ENCODE measurements at regions not wholly inside any gene's neighbourhood (a gene's known extent, or its start where the extent isn't known, plus 50 kb on each side); places are given as distances from the start of the nearest gene placed in this dataset.

DNA sequence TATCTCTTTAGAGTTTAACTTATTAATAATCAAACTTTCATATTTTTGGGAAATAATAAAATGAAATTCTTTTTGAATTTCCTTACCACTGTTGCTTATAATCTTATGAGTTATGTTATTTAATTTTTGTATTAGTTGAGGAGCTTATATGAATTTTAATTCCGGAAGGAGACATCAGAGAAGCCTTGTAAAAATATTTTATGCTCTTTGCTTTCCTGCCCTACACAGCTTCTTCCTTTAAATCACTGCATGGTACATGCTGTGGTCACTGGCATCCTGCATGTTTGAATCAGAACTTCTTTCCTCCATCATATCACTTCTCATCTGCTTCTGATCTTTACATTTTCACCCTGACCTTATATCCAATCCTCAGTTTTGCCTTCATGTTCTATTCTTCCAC, 266.7 kb upstream of the ZSWIM2 start:
- TF ChIP-seq CTCF (IDR thresholded peaks at IDR 0.05; ENCODE audit: low read length, missing control alignments) = no peak
- DNase-seq (ENCODE audit: low read depth) = no peak
- H3K4me3 ChIP-seq (replicated peaks; ENCODE audit: low read depth, low read length) = no peak overlapping the region

DNA sequence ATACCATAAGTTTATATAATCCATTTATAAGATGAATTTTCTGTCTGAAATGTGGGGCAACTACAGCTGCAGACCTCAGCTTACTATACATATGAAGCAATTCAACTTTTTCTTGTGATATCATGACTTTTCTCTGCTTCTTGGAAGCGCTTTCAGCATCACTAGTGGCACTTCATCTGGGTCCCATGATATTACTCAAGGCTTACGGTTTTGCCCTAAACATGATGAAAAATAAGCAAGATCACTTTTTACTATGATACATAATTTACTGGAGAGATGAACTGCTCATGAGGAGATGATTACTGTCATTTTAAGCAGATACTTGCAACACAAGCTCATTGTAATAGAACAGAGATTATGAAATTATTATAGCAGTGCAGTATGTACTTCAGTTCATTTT, 258.0 kb upstream of the ZSWIM2 start:
- DNase-seq (ENCODE audit: low read depth) = no peak
- H3K4me3 ChIP-seq (replicated peaks; ENCODE audit: low read depth, low read length) = no peak overlapping the region
- no peak for TF ChIP-seq CTCF (IDR thresholded peaks at IDR 0.05; ENCODE audit: low read length, missing control alignments)

- DNase-seq (ENCODE audit: low read depth) = no peak
- TF ChIP-seq CTCF (IDR thresholded peaks at IDR 0.05; ENCODE audit: low read length, missing control alignments) = no peak
- no peak overlapping the region for H3K4me3 ChIP-seq (replicated peaks; ENCODE audit: low read depth, low read length)
These were observed 256.2 kb upstream of the ZSWIM2 start for GRCh38 chr2:187105218-187105617.

- TF ChIP-seq CTCF (IDR thresholded peaks at IDR 0.05; ENCODE audit: low read length, missing control alignments) = no peak
- no peak overlapping the region for H3K4me3 ChIP-seq (replicated peaks; ENCODE audit: low read depth, low read length)
- DNase-seq (ENCODE audit: low read depth) = peak; percentile 71
These were observed 253.4 kb upstream of the ZSWIM2 start for GRCh38 chr2:187102381-187102780.

DNA sequence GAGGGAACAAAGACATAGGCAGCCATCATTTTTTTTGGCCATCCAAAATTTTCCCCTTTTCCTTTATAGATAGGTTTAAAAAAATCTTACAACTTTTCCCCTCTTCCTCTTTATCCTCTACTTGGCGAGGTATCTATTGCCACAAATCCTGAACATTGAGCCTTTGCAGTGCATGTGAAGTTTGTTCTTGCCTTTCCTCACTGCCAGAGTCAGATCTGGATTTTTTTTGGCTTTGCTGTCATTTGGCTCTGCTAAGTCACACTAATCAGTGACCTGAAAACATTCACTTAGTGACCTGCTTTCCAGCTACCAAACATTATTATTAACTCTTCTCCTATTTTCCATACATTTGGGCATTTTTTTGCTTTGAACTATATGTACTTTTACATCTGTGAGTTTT, 249.2 kb upstream of the ZSWIM2 start:
- no peak for TF ChIP-seq CTCF (IDR thresholded peaks at IDR 0.05; ENCODE audit: low read length, missing control alignments)
- DNase-seq (ENCODE audit: low read depth) = no peak

GRCh38 chr2:187093771-187094412, 244.9 kb upstream of the ZSWIM2 start:
- TF ChIP-seq CTCF (IDR thresholded peaks at IDR 0.05; ENCODE audit: low read length, missing control alignments) = no peak

More for the DNA sequence above, 249.2 kb upstream of the ZSWIM2 start:
- no peak overlapping the region for H3K4me3 ChIP-seq (replicated peaks; ENCODE audit: low read depth, low read length)

DNA sequence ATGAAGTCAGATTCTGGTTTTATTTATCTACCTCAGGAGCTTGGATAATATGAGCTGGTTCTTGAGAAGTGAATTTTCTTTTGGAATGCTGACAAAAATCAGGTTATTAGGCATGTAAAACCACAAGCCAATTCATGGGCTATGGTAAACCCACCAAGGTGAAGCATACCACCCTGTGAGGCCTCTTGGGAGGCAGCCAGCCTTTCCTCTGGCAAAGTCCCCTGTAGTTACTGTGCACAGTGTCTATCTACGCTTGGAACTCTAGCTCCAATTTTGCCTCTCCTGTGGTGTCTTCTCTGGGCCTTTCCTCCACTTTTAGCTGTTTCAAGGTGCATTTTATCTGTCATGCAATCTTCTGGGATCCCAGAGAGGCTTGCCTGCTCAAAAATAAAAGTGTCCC, 242.7 kb upstream of the ZSWIM2 start:
- DNase-seq (ENCODE audit: low read depth) = no peak

More at GRCh38 chr2:187093771-187094412, 244.9 kb upstream of the ZSWIM2 start:
- DNase-seq (ENCODE audit: low read depth) = no peak
- H3K4me3 ChIP-seq (replicated peaks; ENCODE audit: low read depth, low read length) = no peak overlapping the region

More for the DNA sequence above, 242.7 kb upstream of the ZSWIM2 start:
- no peak overlapping the region for H3K4me3 ChIP-seq (replicated peaks; ENCODE audit: low read depth, low read length)
- no peak for TF ChIP-seq CTCF (IDR thresholded peaks at IDR 0.05; ENCODE audit: low read length, missing control alignments)

Data from fibroblast of pulmonary artery (primary cell).